WI38 (cell line): ENCODE measurements at regions not wholly inside any gene's neighbourhood (a gene's known extent, or its start where the extent isn't known, plus 50 kb on each side); places are given as distances from the start of the nearest gene placed in this dataset.

Experiments used
- H3K4me3 ChIP-seq: 2 replicates; pipeline ENCODE4 v1.5.1; 2011; ENCODE audit warnings: low read depth, mild to moderate bottlenecking, control low read depth, low read length
- CTCF ChIP-seq: IDR thresholded peaks from 2 replicates; pipeline ENCODE4 v1.5.1; 2012; ENCODE audit warnings: low read depth, mild to moderate bottlenecking, control low read depth, low read length

GRCh38 chr22:49192857-49193250, 634.8 kb downstream of the BRD1 start:
- H3K4me3 ChIP-seq = no peak overlapping the region
- TF ChIP-seq CTCF = no peak

- no peak for TF ChIP-seq CTCF
These were observed 635.4 kb downstream of the BRD1 start for GRCh38 chr22:49192180-49192856.

GRCh38 chr22:49191506-49191980, 636.1 kb downstream of the BRD1 start:
- TF ChIP-seq CTCF = no peak
- H3K4me3 ChIP-seq = no peak overlapping the region

More at GRCh38 chr22:49192180-49192856, 635.4 kb downstream of the BRD1 start:
- no peak overlapping the region for H3K4me3 ChIP-seq

GRCh38 chr22:49190816-49191505, 636.7 kb downstream of the BRD1 start:
- no peak overlapping the region for H3K4me3 ChIP-seq
- TF ChIP-seq CTCF = no peak

GRCh38 chr22:49189871-49190270, 637.8 kb downstream of the BRD1 start:
- TF ChIP-seq CTCF = no peak
- no peak overlapping the region for H3K4me3 ChIP-seq

GRCh38 chr22:49188591-49188990, 639.1 kb downstream of the BRD1 start:
- no peak overlapping the region for H3K4me3 ChIP-seq
- no peak for TF ChIP-seq CTCF

- H3K4me3 ChIP-seq = no peak overlapping the region
- no peak for TF ChIP-seq CTCF
These were observed 639.6 kb downstream of the BRD1 start for GRCh38 chr22:49188091-49188490.
